Left kidney (tissue), 1 donor: ENCODE measurements at regions not wholly inside any gene's neighbourhood (a gene's known extent, or its start where the extent isn't known, plus 50 kb on each side); places are given as distances from the start of the nearest gene placed in this dataset.
A peak's percentile ranks its signal among the peaks of the same experiment; 100 is the strongest.

Experiments
- DNase-seq: peaks from one replicate; pipeline ENCODE4 v3.0.0-alpha.2; 2013

- DNase-seq: no peak
Measured at GRCh38 chr13:34561033-34561432, 381.0 kb upstream of the NBEA start.

GRCh38 chr13:34567597-34567996, 374.5 kb upstream of the NBEA start:
- DNase-seq: no peak

GRCh38 chr13:34570698-34571353, 371.2 kb upstream of the NBEA start:
- DNase-seq: no peak

GRCh38 chr13:34571716-34572115, 370.4 kb upstream of the NBEA start:
- DNase-seq: no peak

GRCh38 chr13:34577051-34577450, 365.0 kb upstream of the NBEA start:
- no peak for DNase-seq

- DNase-seq: no peak
Measured at GRCh38 chr13:34578471-34578870, 363.6 kb upstream of the NBEA start.

- DNase-seq: no peak
Measured at GRCh38 chr13:34578917-34579316, 363.2 kb upstream of the NBEA start.

GRCh38 chr13:34583181-34583580, 358.9 kb upstream of the NBEA start:
- no peak for DNase-seq

GRCh38 chr13:34587576-34587975, 354.5 kb upstream of the NBEA start:
- DNase-seq: no peak

GRCh38 chr13:34588362-34588761, 353.7 kb upstream of the NBEA start:
- DNase-seq: no peak

GRCh38 chr13:34589581-34589980, 352.5 kb upstream of the NBEA start:
- DNase-seq: no peak

- DNase-seq: no peak
Measured at GRCh38 chr13:34591129-34591528, 350.9 kb upstream of the NBEA start.

GRCh38 chr13:34591900-34592529, 350.1 kb upstream of the NBEA start:
- no peak for DNase-seq

- no peak for DNase-seq
Measured at GRCh38 chr13:34593658-34594057, 348.4 kb upstream of the NBEA start.

- DNase-seq: no peak
Measured at GRCh38 chr13:34594507-34594906, 347.6 kb upstream of the NBEA start.

GRCh38 chr13:34608331-34608730, 333.7 kb upstream of the NBEA start:
- DNase-seq: no peak

GRCh38 chr13:34611671-34612070, 330.4 kb upstream of the NBEA start:
- peak; percentile 43 for DNase-seq

GRCh38 chr13:34617473-34618083, 324.5 kb upstream of the NBEA start:
- no peak for DNase-seq

- no peak for DNase-seq
Measured at GRCh38 chr13:34618654-34619053, 323.4 kb upstream of the NBEA start.

- no peak for DNase-seq
Measured at GRCh38 chr13:34619326-34619725, 322.7 kb upstream of the NBEA start.

GRCh38 chr13:34620074-34620850, 321.8 kb upstream of the NBEA start:
- DNase-seq: no peak

- no peak for DNase-seq
Measured at GRCh38 chr13:34620862-34621261, 321.2 kb upstream of the NBEA start.

GRCh38 chr13:34623331-34623730, 318.7 kb upstream of the NBEA start:
- DNase-seq: no peak
